H9 (cell line): ENCODE measurements at regions not wholly inside any gene's neighbourhood (a gene's known extent, or its start where the extent isn't known, plus 50 kb on each side); places are given as distances from the start of the nearest gene placed in this dataset.

Experiments
- DNase-seq: peaks from one replicate; pipeline ENCODE4 v3.0.0-alpha.2; 2017
- H2AFZ ChIP-seq: one replicate; pipeline ENCODE4 v1.6.1; 2013; ENCODE audit warnings: mild to moderate bottlenecking, low read length, control low read depth, moderate library complexity
- H2AK5ac ChIP-seq: 2 replicates; pipeline ENCODE4 v1.6.1; 2013; ENCODE audit warnings: low read length, control low read depth, mixed read lengths; ENCODE audit not compliant: insufficient read length
- H2BK120ac ChIP-seq: one replicate; pipeline ENCODE4 v1.6.1; 2013; ENCODE audit warnings: low read depth, mild to moderate bottlenecking, low read length, control low read depth, inconsistent platforms; ENCODE audit not compliant: poor library complexity, severe bottlenecking
- H2BK12ac ChIP-seq: 2 replicates; pipeline ENCODE4 v1.6.1; 2013; ENCODE audit warnings: low read length, control low read depth, mixed read lengths, low read depth; ENCODE audit not compliant: insufficient read length
- H2BK15ac ChIP-seq: 2 replicates; pipeline ENCODE4 v1.6.1; 2013; ENCODE audit warnings: low read depth, low read length, control low read depth
- H2BK20ac ChIP-seq: one replicate; pipeline ENCODE4 v1.6.1; 2013; ENCODE audit warnings: low read depth, mild to moderate bottlenecking, low read length, control low read depth, inconsistent platforms; ENCODE audit not compliant: poor library complexity, severe bottlenecking
- H2BK5ac ChIP-seq: 2 replicates; pipeline ENCODE4 v1.6.1; 2013; ENCODE audit warnings: low read length, control low read depth, mixed read lengths; ENCODE audit not compliant: insufficient read length
- H3K14ac ChIP-seq: 2 replicates; pipeline ENCODE4 v1.6.1; 2013; ENCODE audit warnings: low read length, control low read depth; ENCODE audit not compliant: insufficient read depth
- H3K18ac ChIP-seq: 2 replicates; pipeline ENCODE4 v1.6.1; 2013; ENCODE audit warnings: low read depth, mild to moderate bottlenecking, mixed read lengths, low read length, control low read depth; ENCODE audit not compliant: insufficient read length
- H3K23ac ChIP-seq: 2 replicates; pipeline ENCODE4 v1.6.1; 2013; ENCODE audit warnings: low read length, control low read depth, mixed read lengths, low read depth; ENCODE audit not compliant: insufficient read length
- H3K23me2 ChIP-seq: 2 replicates; pipeline ENCODE4 v1.6.1; 2013; ENCODE audit warnings: low read depth, mild to moderate bottlenecking, mixed read lengths, low read length, control low read depth; ENCODE audit not compliant: insufficient read length, poor library complexity, severe bottlenecking
- H3K27ac ChIP-seq: 2 replicates; pipeline ENCODE4 v1.5.1; 2013; ENCODE audit warnings: low read length, control low read depth, mixed read lengths, low read depth; ENCODE audit not compliant: insufficient read length
- H3K27me3 ChIP-seq: 2 replicates; pipeline ENCODE4 v1.6.1; 2013; ENCODE audit warnings: low read length, control low read depth, inconsistent platforms; ENCODE audit not compliant: insufficient read depth
- H3K4ac ChIP-seq: 2 replicates; pipeline ENCODE4 v1.6.1; 2013; ENCODE audit warnings: low read depth, mild to moderate bottlenecking, control low read depth, inconsistent platforms, low read length, moderate library complexity
- H3K4me1 ChIP-seq: 2 replicates; pipeline ENCODE4 v1.6.1; 2013; ENCODE audit warnings: low read length, control low read depth, inconsistent platforms; ENCODE audit not compliant: insufficient read depth
- H3K4me2 ChIP-seq: 2 replicates; pipeline ENCODE4 v1.6.1; 2013; ENCODE audit warnings: low read length, control low read depth, mixed read lengths; ENCODE audit not compliant: insufficient read length, insufficient read depth
- H3K56ac ChIP-seq: 2 replicates; pipeline ENCODE4 v1.6.1; 2013; ENCODE audit warnings: low read depth, mild to moderate bottlenecking, mixed read lengths, low read length, control low read depth; ENCODE audit not compliant: insufficient read length
- H3K79me1 ChIP-seq: 2 replicates; pipeline ENCODE4 v1.6.1; 2013; ENCODE audit warnings: low read depth, mild to moderate bottlenecking, moderate library complexity, low read length, control low read depth, inconsistent platforms; ENCODE audit not compliant: insufficient read depth, poor library complexity, severe bottlenecking
- H3K79me2 ChIP-seq: 2 replicates; pipeline ENCODE4 v1.6.1; 2013; ENCODE audit warnings: low read length, control low read depth, inconsistent platforms; ENCODE audit not compliant: insufficient read depth
- H3K9ac ChIP-seq: 2 replicates; pipeline ENCODE4 v1.6.1; 2013; ENCODE audit warnings: low read length, control low read depth, mixed read lengths; ENCODE audit not compliant: insufficient read length; ENCODE audit errors: extremely low read depth
- H3K9me3 ChIP-seq: one replicate; pipeline ENCODE4 v1.6.1; 2013; ENCODE audit warnings: low read depth, low read length, inconsistent platforms; ENCODE audit not compliant: control insufficient read depth
- H3T11ph ChIP-seq: one replicate; pipeline ENCODE4 v1.6.1; 2013; ENCODE audit warnings: mild to moderate bottlenecking, low read length, control low read depth, inconsistent platforms
- H4K20me1 ChIP-seq: one replicate; pipeline ENCODE4 v1.6.1; 2013; ENCODE audit not compliant: control insufficient read depth, insufficient read length, insufficient read depth
- H4K5ac ChIP-seq: 2 replicates; pipeline ENCODE4 v1.6.1; 2013; ENCODE audit warnings: low read depth, mild to moderate bottlenecking, mixed read lengths, low read length, control low read depth; ENCODE audit not compliant: insufficient read length
- H4K8ac ChIP-seq: replicated peaks from 2 replicates; pipeline ENCODE4 v1.6.1; 2013; ENCODE audit warnings: low read length, control low read depth, mixed read lengths, low read depth; ENCODE audit not compliant: insufficient read length
- H4K91ac ChIP-seq: 2 replicates; pipeline ENCODE4 v1.6.1; 2013; ENCODE audit warnings: low read depth, mild to moderate bottlenecking, moderate library complexity, mixed read lengths, low read length, control low read depth; ENCODE audit not compliant: insufficient read length
- H3K27ac Mint-ChIP-seq, 3 experiments: 2 replicates in 2 of 3; 3 replicates in 1 of 3; pipeline ENCODE4 v1.8.0; 2020 to 2021; ENCODE audit warnings: mixed read lengths in 3 of 3, mild to moderate bottlenecking in 1 of 3, moderate library complexity in 1 of 3
- H3K27me3 Mint-ChIP-seq: 2 replicates; pipeline ENCODE4 v1.8.0; 2021; ENCODE audit warnings: low read depth, mild to moderate bottlenecking, moderate library complexity, mixed read lengths
- H3K36me3 Mint-ChIP-seq, 3 experiments: 2 replicates in 2 of 3; 3 replicates in 1 of 3; pipeline ENCODE4 v1.8.0; 2020 to 2021; ENCODE audit warnings: low read depth in 3 of 3, mixed read lengths in 3 of 3; ENCODE audit not compliant: insufficient read depth in 1 of 3
- H3K4me1 Mint-ChIP-seq, 2 experiments: 2 replicates each; pipeline ENCODE4 v1.8.0; 2020; ENCODE audit warnings: mixed read lengths in 2 of 2
- H3K4me3 Mint-ChIP-seq, 2 experiments: 2 replicates in 1 of 2; 3 replicates in 1 of 2; pipeline ENCODE4 v1.8.0; 2020 to 2021; ENCODE audit warnings: mild to moderate bottlenecking in 2 of 2, mixed read lengths in 2 of 2, moderate library complexity in 1 of 2
- H3K9me3 Mint-ChIP-seq, 2 experiments: 2 replicates in 1 of 2; 3 replicates in 1 of 2; pipeline ENCODE4 v1.8.0; 2020; ENCODE audit warnings: mild to moderate bottlenecking in 2 of 2, mixed read lengths in 2 of 2, moderate library complexity in 1 of 2
- CTCF ChIP-seq: fragments of 200-600 bp; sonication (generic); conservative IDR thresholded peaks from 3 replicates; pipeline ENCODE4 v1.8.0; 2021; ENCODE audit warnings: antibody characterized with exemption, mild to moderate bottlenecking
- WGBS: extraction: QIAGEN DNeasy Blood & Tissue Kit; methylation state at CpG from one replicate; pipeline ENCODE4 v1.1.7; 2013; ENCODE audit warnings: missing lambda C conversion rate, low lambda C conversion rate, mixed read lengths; ENCODE audit not compliant: insufficient read length; ENCODE audit errors: extremely low coverage; 5-methylcytosine and 5-hydroxymethylcytosine counted together

- Histone ChIP-seq H3K14ac (no peak overlapping the region), H2AK5ac (no peak overlapping the region), H3K4ac (no peak overlapping the region), H3K27me3 (no peaks in the 10 kb centered on the region), H3K9me3 (no peaks in the 10 kb centered on the region), H2BK5ac (no peak overlapping the region), H4K91ac (no peak overlapping the region), H2BK12ac (no peak overlapping the region), H3K23ac (no peak overlapping the region), H3K79me1 (no peaks in the 10 kb centered on the region), H3K23me2 (no peaks in the 10 kb centered on the region), H3K18ac (no peak overlapping the region), H2BK20ac (no peak overlapping the region), H4K20me1 (no peaks in the 10 kb centered on the region), H3K56ac (no peak overlapping the region), H3K79me2 (no peaks in the 10 kb centered on the region), H2BK15ac (no peak overlapping the region), H2AFZ (no peak overlapping the region), H3K27ac (no peak overlapping the region), H3K9ac (no peak overlapping the region), H3K4me1 (no peaks in the 10 kb centered on the region), H2BK120ac (no peak overlapping the region), H4K5ac (no peak overlapping the region), H3T11ph (no peak overlapping the region), H4K8ac (no peak overlapping the region), H3K4me2 (no peak overlapping the region)
- DNase-seq = no peak
- no peak overlapping the region for H3K27ac Mint-ChIP-seq
- H3K27me3 Mint-ChIP-seq = no peaks in the 10 kb centered on the region; the same call in 1 of the 2 replicates
- no peaks in the 10 kb centered on the region for H3K4me1 Mint-ChIP-seq
- WGBS = no CpG with 5 or more reads among the region's 5 CpGs
- H3K4me3 Mint-ChIP-seq = no peak overlapping the region; a peak in 1 of 5 replicates
- H3K36me3 Mint-ChIP-seq = peaks cover 0 to 6% (median 2%) of the 10 kb centered on the region in 3 experiments; a peak in 2 of 7 replicates
- TF ChIP-seq CTCF = no peak
- H3K9me3 Mint-ChIP-seq = peaks cover 0 to 5% of the 10 kb centered on the region in 2 experiments; a peak in 2 of 5 replicates
These were observed 93.2 kb downstream of the PDCL3 start for GRCh38 chr2:100655936-100656534.
